ENCODE measurements at regions not wholly inside any gene's neighbourhood (a gene's known extent, or its start where the extent isn't known, plus 50 kb on each side); places are given as distances from the start of the nearest gene placed in this dataset.
"Not testable (repeated sequence)": the region's sequence is repeated elsewhere in the genome, so short reads cannot be mapped to it uniquely, and the experiment has no call there.

DNA sequence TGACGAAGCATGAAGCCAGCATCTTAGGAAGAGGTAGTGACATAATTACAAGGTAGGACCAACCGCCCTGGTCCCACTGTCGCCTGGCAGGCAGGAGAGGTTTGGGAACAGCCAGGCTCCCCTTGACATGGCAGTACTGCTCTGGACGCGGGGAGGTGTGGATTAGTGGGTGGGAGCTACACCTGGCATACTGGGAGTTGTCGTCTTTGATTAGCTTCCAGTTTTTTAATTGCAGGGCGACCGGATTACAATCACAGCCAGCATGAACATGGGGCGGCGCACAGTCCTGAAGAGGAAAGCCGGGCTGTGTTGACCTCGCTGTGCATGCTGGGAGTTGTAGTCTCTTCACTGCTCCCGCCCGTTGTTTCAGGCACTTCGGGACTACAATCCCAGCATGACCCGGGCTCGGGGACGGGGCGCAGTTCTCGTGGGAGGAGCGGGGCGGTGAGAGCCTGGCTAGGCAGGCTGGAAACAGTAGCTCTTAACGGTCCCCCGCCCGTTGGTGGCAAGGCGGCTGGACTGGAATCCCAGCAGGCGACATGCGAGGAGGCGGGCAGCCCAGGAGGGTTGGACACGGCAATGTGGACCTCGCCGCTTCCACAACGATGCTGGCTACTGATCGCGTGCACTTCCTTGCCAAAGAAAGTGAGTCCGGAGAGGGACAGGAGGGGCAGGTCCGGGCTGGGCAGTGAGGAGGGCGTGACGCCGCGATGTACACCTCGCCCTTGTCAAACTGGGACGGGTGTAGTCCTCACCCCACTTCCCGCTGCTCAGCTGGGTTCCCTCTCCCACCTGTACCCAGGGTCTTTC lies 98.0 kb upstream of the ZNF722 start (continued):
- TF ChIP-seq ZNF532 (CRISPR knock-in tag; IDR thresholded peaks at IDR 0.05; ENCODE audit: borderline replicate concordance) (no peak), FOXK1 (CRISPR knock-in tag; IDR thresholded peaks at IDR 0.05) (no peak), NR3C1 (CRISPR knock-in tag; conservative IDR thresholded peaks at IDR 0.05; ENCODE audit: low read depth) (no peak), CBFB (CRISPR knock-in tag; IDR thresholded peaks at IDR 0.05; ENCODE audit: low read depth) (no peak), PRRX2 (CRISPR knock-in tag; IDR thresholded peaks at IDR 0.05) (no peak), GTF2I (CRISPR knock-in tag; conservative IDR thresholded peaks at IDR 0.05) (no peak), GRHL2 (CRISPR knock-in tag; IDR thresholded peaks at IDR 0.05; ENCODE audit: insufficient replicate concordance, severe bottlenecking) (no peak), ESRRA (CRISPR knock-in tag; IDR thresholded peaks at IDR 0.05; ENCODE audit: borderline replicate concordance) (no peak), OVOL2 (CRISPR knock-in tag; IDR thresholded peaks at IDR 0.05; ENCODE audit: borderline replicate concordance) (no peak)
- TF ChIP-seq, protein P1, sequence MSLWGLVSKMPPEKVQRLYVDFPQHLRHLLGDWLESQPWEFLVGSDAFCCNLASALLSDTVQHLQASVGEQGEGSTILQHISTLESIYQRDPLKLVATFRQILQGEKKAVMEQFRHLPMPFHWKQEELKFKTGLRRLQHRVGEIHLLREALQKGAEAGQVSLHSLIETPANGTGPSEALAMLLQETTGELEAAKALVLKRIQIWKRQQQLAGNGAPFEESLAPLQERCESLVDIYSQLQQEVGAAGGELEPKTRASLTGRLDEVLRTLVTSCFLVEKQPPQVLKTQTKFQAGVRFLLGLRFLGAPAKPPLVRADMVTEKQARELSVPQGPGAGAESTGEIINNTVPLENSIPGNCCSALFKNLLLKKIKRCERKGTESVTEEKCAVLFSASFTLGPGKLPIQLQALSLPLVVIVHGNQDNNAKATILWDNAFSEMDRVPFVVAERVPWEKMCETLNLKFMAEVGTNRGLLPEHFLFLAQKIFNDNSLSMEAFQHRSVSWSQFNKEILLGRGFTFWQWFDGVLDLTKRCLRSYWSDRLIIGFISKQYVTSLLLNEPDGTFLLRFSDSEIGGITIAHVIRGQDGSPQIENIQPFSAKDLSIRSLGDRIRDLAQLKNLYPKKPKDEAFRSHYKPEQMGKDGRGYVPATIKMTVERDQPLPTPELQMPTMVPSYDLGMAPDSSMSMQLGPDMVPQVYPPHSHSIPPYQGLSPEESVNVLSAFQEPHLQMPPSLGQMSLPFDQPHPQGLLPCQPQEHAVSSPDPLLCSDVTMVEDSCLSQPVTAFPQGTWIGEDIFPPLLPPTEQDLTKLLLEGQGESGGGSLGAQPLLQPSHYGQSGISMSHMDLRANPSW (CRISPR knock-in tag; conservative IDR thresholded peaks at IDR 0.05; ENCODE audit: low read depth), result no peak
- TF ChIP-seq, protein P2, sequence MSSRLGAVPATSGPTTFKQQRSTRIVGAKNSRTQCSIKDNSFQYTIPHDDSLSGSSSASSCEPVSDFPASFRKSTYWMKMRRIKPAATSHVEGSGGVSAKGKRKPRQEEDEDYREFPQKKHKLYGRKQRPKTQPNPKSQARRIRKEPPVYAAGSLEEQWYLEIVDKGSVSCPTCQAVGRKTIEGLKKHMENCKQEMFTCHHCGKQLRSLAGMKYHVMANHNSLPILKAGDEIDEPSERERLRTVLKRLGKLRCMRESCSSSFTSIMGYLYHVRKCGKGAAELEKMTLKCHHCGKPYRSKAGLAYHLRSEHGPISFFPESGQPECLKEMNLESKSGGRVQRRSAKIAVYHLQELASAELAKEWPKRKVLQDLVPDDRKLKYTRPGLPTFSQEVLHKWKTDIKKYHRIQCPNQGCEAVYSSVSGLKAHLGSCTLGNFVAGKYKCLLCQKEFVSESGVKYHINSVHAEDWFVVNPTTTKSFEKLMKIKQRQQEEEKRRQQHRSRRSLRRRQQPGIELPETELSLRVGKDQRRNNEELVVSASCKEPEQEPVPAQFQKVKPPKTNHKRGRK (CRISPR knock-in tag; IDR thresholded peaks at IDR 0.05; ENCODE audit: borderline replicate concordance), result no peak

DNA sequence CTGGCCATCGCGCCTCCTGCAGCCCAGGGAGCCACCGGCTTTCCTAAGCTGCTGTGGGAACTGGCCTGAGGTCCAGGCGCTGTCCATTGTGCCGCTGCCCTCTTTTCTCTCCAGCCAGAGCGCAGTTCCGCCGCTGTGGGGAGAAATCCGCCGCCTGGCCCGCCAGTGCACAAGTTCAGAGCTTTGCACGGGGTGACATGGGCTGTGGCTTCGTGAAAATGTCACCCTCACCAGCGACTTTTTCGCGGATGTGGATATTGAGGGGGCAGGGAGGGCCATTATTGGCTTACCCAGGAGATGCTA lies 97.5 kb upstream of the ZNF722 start:
- H3K27ac Mint-ChIP-seq; CTCF ChIA-PET; H3K4me1 Mint-ChIP-seq; ATAC-seq; H3K4me3 Mint-ChIP-seq; DNase-seq (ENCODE audit: low spot score); POLR2A ChIA-PET: not testable (repeated sequence)
- peaks cover 60% of the 10 kb centered on the region for H3K36me3 Mint-ChIP-seq
- peaks cover 72% of the 10 kb centered on the region for H3K9me3 Mint-ChIP-seq
- peaks cover 11% of the 10 kb centered on the region for H3K27me3 Mint-ChIP-seq (ENCODE audit: low read depth)

DNA sequence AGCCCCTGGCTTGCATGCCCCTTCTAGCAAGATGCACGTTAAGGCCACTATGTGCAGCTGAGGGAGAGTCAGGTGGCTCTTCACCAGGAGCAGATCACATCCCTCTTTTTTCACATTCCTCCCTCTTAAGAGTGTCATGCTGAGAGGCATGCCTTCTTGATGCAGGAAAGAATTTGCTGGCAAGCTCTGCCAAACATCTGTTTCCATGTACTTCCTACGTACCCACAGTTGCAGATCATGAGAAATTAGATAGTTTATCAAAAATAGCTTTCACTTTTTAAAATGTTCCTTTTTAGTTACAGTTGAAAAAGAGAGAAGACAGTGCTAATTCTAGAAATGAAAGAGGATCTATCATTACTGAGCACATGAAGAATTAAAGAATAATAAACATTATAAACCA lies 79.7 kb upstream of the ZNF722 start:
- H3K4me1 Mint-ChIP-seq, result no peaks in the 10 kb centered on the region
- H3K9me3 Mint-ChIP-seq, result peaks cover 66% of the 10 kb centered on the region
- CTCF ChIA-PET, result no interaction called here
- peaks cover 64% of the 10 kb centered on the region for H3K36me3 Mint-ChIP-seq
- H3K27ac Mint-ChIP-seq, result no peak overlapping the region
- no peak overlapping the region for H3K4me3 Mint-ChIP-seq
- TF ChIP-seq ZNF219 (CRISPR knock-in tag; IDR thresholded peaks at IDR 0.05; ENCODE audit: borderline replicate concordance) (no peak), EMX1 (CRISPR knock-in tag; IDR thresholded peaks at IDR 0.05) (no peak), ZNF396 (CRISPR knock-in tag; IDR thresholded peaks at IDR 0.05; ENCODE audit: borderline replicate concordance) (no peak), ESRRA (CRISPR knock-in tag; IDR thresholded peaks at IDR 0.05; ENCODE audit: borderline replicate concordance) (no peak), CTCF (IDR thresholded peaks at IDR 0.05) (no peak)
- POLR2A ChIA-PET, result no interaction called here
- H3K27me3 Mint-ChIP-seq (ENCODE audit: low read depth), result peaks cover 4% of the 10 kb centered on the region
- no peak for DNase-seq (ENCODE audit: low spot score)
- ATAC-seq, result no peak
